ACHN (cell line): ENCODE measurements at regions not wholly inside any gene's neighbourhood (a gene's known extent, or its start where the extent isn't known, plus 50 kb on each side); places are given as distances from the start of the nearest gene placed in this dataset.

ENCODE experiments used
- DNase-seq: peaks from one replicate; pipeline ENCODE4 v3.0.0-alpha.2; 2015
- in situ Hi-C: cut with HindIII; loops from 2 replicates; pipeline ENCODE4 v1.10.0; 2017; ENCODE audit warnings: low sequenced_read_pairs, low pct_ligation_motif_present, low pct_unique_long_range_greater_than_20kb

DNA sequence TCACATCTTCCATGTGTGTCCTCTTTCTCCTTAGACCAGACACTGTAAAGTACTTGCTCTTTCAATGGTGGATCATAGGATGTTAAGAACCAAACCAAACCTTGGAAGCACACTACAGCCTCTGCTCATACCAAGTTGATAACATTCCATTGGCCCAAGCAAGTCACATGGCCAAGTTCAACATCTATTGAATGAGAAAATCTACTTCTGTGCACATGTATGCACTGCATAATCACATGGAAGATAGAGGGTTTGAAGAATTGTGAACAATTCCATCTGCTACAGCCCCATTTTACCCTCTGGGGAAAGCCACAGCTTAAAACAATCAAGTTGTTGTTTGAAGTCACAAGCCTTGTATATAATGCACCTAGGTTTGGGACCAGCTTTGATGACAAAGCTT, 68.2 kb downstream of the MFAP3 start:
- in situ Hi-C loops = no loop called here

DNA sequence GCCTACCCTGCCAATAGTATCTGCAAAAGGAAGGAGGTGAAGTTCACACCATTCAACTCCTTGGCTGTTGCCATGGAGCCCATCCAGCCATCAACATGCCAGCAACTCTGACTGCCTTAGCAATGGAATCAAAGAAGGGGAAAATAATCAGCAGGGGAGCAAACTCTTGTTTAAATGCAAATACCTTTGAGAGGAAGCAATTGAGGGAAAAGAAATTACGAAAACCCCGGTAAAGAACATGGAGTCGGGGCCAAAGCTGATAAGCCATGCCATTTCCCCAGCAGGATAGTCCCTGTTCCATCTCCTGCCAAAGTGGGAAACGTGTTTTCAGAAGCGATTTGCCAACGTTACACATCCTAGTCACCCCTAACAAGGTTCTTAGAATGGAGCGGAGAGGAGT, 69.0 kb downstream of the MFAP3 start:
- in situ Hi-C loops = no loop called here
- no peak for DNase-seq

More for the DNA sequence above, 68.2 kb downstream of the MFAP3 start:
- DNase-seq = no peak

- in situ Hi-C loops = no loop called here
- no peak for DNase-seq
Measured at GRCh38 chr5:154109416-154110106, 70.8 kb downstream of the MFAP3 start.

DNA sequence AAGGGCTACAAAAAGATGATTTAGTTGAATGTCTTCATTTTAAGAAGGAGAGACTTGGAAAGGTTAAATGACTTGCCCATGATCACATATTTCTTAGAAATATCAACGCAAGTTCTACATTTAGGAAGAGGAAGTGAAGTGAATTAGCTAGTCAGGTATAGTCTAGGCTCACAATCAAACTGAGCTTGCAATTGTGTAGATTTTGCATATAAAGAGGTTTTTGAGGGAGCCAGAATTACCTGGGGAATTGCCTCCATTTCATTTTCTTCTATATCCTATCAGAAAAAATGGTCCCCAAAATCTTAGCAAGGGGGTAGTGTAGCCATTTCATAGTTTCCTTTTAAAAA, 71.3 kb downstream of the MFAP3 start:
- DNase-seq = no peak
- in situ Hi-C loops = no loop called here

- no peak for DNase-seq
- in situ Hi-C loops = no loop called here
Measured at GRCh38 chr5:154110716-154111115, 71.9 kb downstream of the MFAP3 start.

DNA sequence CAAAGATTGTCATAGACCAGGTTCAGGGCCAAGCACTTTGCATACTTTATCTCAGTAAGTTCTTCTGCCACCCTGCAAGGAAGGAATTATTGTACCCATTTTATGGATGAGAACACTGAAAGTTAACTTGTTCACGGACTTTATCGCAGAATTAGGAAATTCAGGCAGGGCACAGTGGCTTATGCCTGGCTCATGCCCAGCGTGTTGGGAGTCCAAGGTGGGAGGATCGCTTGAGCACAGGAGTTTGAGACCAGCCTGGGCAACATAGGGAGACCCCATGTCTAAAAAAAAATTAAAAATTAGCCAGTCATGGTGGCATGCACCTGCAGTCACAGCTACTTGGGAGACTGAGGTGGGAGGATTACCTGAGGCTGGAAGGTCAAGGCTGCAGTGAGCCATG, 72.4 kb downstream of the MFAP3 start:
- DNase-seq = no peak
- in situ Hi-C loops = no loop called here

GRCh38 chr5:154112255-154112654, 73.5 kb downstream of the MFAP3 start:
- no peak for DNase-seq
- in situ Hi-C loops = no loop called here

- in situ Hi-C loops = no loop called here
- no peak for DNase-seq
Measured at GRCh38 chr5:154115291-154115690, 75.2 kb upstream of the GALNT10 start.

- DNase-seq = no peak
Measured at GRCh38 chr5:154117050-154117449, 73.5 kb upstream of the GALNT10 start.

DNA sequence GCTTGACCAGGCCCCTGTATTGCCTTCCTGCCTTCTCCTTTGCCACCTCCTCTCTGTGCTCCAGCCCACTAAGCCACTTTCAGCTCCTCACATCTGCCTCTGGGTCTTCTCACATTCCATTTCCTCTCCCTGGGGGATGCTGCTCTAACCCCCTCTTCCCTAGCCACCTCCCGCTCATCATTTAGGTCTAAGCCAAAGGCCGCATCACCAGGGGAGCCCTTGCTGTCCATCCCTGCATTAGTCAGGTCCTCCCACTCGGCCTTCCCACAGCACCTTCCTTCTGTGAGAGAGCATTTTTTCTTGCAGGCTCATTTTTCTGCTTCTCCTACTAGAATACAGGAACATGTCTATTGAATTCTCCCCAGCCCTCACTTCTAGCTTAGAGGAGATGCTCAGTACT, 72.6 kb upstream of the GALNT10 start:
- in situ Hi-C loops = no loop called here
- no peak for DNase-seq

More at GRCh38 chr5:154117050-154117449, 73.5 kb upstream of the GALNT10 start:
- in situ Hi-C loops = no loop called here

GRCh38 chr5:154118385-154118784, 72.1 kb upstream of the GALNT10 start:
- in situ Hi-C loops = no loop called here
- DNase-seq = peak; percentile 3

GRCh38 chr5:154118893-154119336, 71.6 kb upstream of the GALNT10 start:
- in situ Hi-C loops = no loop called here
- DNase-seq = peak; percentile 86

- in situ Hi-C loops = no loop called here
- no peak for DNase-seq
Measured at GRCh38 chr5:154129013-154129412, 61.5 kb upstream of the GALNT10 start.

DNA sequence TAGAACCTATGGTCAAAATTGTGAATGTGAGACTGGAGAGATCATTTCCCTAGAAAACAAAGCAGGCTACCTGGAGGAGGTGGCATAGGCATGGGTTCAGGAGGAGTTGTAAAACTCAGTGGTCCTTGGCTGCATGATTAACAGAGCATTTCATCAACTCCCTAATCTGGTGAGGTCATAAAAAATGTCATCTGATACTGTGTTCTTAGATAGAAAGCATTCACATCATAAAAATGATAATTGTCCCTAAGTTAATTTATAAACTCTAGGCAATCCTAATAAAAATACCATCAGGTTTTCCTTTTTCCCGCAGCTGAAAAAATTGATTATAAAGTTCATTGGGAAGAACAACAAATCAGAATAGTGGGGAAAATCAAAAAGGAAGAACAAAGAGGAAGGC, 60.6 kb upstream of the GALNT10 start:
- no peak for DNase-seq
- in situ Hi-C loops = no loop called here

GRCh38 chr5:154131817-154132216, 58.7 kb upstream of the GALNT10 start:
- in situ Hi-C loops = no loop called here
- no peak for DNase-seq

DNA sequence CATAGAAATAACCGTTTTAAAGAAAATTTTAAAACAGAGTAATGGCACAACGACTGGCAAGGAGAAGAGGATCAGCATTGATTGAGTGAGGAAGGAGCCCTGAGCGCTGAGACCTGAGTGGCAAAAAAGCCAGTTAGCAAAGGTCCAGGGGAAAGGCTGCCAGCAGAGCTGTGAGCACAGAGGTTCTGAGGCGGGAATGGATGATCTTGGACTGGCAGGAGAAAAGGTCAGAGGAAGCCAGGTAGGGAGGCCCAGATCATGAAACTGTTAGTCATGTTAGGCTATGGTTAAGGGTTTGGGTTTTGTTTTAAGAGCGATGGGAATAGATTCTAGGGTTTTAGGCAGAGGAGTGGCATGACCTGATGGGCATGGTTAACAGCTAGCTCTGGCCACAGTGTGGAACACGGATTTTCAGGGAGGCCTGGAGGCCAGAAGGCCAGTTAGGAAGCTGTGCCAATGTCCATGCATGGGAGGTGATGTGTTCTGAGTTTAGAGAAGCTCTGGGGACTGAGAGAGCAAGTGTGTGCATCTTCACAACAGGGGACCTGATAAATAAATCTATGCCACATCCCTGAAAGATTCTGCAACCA, 57.7 kb upstream of the GALNT10 start:
- no peak for DNase-seq
- in situ Hi-C loops = no loop called here

GRCh38 chr5:154133591-154133990, 56.9 kb upstream of the GALNT10 start:
- in situ Hi-C loops = no loop called here
- no peak for DNase-seq

DNA sequence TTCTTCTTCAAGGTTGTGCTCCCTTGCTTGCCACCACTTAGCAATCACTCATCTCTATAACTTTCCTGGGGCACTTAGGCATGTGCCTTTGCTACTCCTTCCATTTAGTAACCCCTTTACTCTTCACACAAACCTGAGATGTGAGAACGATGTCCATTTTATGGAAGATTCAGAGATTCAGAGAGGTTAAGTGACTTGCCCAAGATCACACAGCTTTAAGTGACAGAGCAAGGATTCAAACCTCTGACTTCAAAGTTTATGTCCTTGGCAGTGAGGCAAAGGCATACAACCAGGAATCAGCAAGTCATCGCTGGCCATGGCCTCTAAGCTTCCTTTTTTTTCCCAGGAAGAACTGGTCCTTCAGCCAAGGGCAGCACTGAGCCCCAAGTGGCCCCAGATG, 56.0 kb upstream of the GALNT10 start:
- DNase-seq = no peak
- in situ Hi-C loops = no loop called here

DNA sequence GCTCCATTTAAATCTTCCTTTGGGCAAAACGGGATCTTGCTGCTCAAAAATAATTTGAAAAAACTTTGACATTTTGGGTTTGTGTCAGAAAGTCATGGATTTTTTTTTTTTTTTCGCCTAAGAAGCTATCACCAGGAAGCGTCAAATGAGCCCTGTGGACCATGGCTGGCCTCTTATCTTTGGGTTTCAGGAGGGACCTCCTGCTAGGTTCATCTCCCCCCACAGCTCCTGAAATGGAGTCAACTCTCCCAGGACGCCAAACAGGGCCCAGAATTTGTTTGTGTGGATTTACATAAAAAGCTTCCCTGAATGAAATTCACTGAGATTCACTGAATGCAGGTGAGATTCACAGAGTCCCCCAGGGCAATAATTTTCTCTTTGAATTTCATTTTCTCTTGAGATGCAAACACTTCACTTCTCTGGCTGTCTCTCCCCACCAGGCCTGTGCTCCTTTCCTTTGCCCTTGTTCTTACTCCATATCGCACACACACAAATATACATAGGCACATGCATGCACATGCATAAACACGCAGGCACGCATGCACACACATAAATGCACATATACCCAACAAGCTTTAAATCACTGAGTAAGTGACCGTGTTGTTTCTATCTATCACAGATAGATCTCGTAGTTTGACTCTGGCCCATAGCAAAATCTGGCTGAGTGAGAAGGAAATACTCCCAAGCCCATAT, 55.3 kb upstream of the GALNT10 start:
- DNase-seq = no peak
- in situ Hi-C loops = no loop called here

DNA sequence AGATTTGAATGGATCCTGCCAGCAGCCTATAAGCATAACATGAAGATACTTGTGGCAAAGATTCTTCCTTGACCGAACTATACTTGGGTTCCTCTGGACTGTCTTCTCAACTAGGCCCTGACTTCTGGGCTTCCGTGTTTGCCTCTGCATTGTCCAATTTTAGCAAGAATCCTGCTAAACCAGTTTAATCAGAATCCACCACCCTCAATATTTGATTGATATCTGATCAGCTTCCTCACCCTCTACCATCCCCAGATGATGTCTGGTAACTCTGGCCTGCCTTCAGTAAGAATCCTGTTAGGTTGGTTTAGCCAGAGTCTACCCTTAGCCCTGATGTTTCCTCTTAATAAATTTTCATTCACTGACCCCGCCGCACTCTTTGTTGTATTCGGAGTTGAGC, 54.4 kb upstream of the GALNT10 start:
- DNase-seq = no peak
- in situ Hi-C loops = no loop called here
